ENCODE measurements at regions not wholly inside any gene's neighbourhood (a gene's known extent, or its start where the extent isn't known, plus 50 kb on each side); places are given as distances from the start of the nearest gene placed in this dataset.

GRCh38 chr17:65438173-65438572 is 123.3 kb downstream of the AXIN2 start:
- Histone ChIP-seq H3K23ac (ENCODE audit: low read depth, low read length) (no peak overlapping the region), H2BK120ac (ENCODE audit: low read depth, low read length) (no peak overlapping the region), H3K4me2 (ENCODE audit: low read depth, low read length) (no peak overlapping the region), H2AK9ac (replicated peaks; ENCODE audit: low read depth, low read length, poor library complexity) (no peak overlapping the region), H4K91ac (ENCODE audit: insufficient read depth, low read depth, low read length) (no peak overlapping the region), H3K79me1 (ENCODE audit: low read depth in 1 of 2, low read length in 2 of 2) (no peaks in the 10 kb centered on the region), H3K14ac (replicated peaks; ENCODE audit: low read depth, low read length) (no peak overlapping the region), H3K36me3 (ENCODE audit: control insufficient read depth, insufficient read depth, low read length) (no peaks in the 10 kb centered on the region), H4K8ac (ENCODE audit: low read depth in 2 of 2, low read length in 2 of 2) (no peak overlapping the region), H3K18ac (ENCODE audit: low read depth, low read length) (no peak overlapping the region), H3K9me3 (ENCODE audit: control insufficient read depth, insufficient read depth, low read length) (no peaks in the 10 kb centered on the region), H4K20me1 (ENCODE audit: insufficient read depth, low read length) (no peaks in the 10 kb centered on the region), H3K27me3 (ENCODE audit: control insufficient read depth, insufficient read depth, low read length) (peaks cover 15% of the 10 kb centered on the region), H3K27ac (ENCODE audit: insufficient read depth, low read length) (no peak overlapping the region), H2AFZ (replicated peaks; ENCODE audit: low read length, poor library complexity) (peak overlapping the region; percentile 56), H2BK20ac (ENCODE audit: low read depth, low read length) (no peak overlapping the region), H3K4me1 (ENCODE audit: control insufficient read depth, insufficient read depth, low read length) (no peaks in the 10 kb centered on the region), H3K4me3 (ENCODE audit: insufficient read depth, low read depth, low read length) (no peak overlapping the region), H3K9me1 (ENCODE audit: insufficient read depth, low read length) (no peaks in the 10 kb centered on the region), H2BK15ac (ENCODE audit: low read depth, low read length) (no peak overlapping the region), H2BK5ac (ENCODE audit: low read depth, low read length, poor library complexity, severe bottlenecking) (no peak overlapping the region), H4K5ac (ENCODE audit: low read depth, low read length) (no peak overlapping the region), H3K9ac (ENCODE audit: low read depth, low read length) (no peak overlapping the region), H3K56ac (ENCODE audit: extremely low read depth, insufficient read depth, low read length) (no peak overlapping the region), H3K4ac (ENCODE audit: low read depth, low read length) (no peak overlapping the region), H2AK5ac (ENCODE audit: low read depth, low read length) (no peak overlapping the region)
- in situ Hi-C loops (cut with MboI; ENCODE audit: low sequenced_read_pairs) (no loop called here), dilution Hi-C loops (cut with HindIII; ENCODE audit: low sequenced_read_pairs, unreplicated experiment) (no loop called here), intact Hi-C loops (cut with micrococcal nuclease) (no loop called here)
- no peak for DNase-seq
- no peak for TF ChIP-seq USF2 (IDR thresholded peaks at IDR 0.05; ENCODE audit: low read depth, low read length)
- no peak for TF ChIP-seq RFX5 (IDR thresholded peaks at IDR 0.05; ENCODE audit: low read depth, low read length)
- TF ChIP-seq MXI1 (IDR thresholded peaks at IDR 0.05; ENCODE audit: borderline replicate concordance, low read depth, low read length) = no peak
- no peak for TF ChIP-seq MAFK (IDR thresholded peaks at IDR 0.05; ENCODE audit: low read depth, low read length)
- no peak for TF ChIP-seq CTCF (conservative IDR thresholded peaks at IDR 0.05; ENCODE audit: low read depth, low read length)
- no peak for TF ChIP-seq CEBPB (IDR thresholded peaks at IDR 0.05; ENCODE audit: low read depth, low read length)
- TF ChIP-seq CHD1 (IDR thresholded peaks at IDR 0.05; ENCODE audit: low read depth, low read length) = no peak
- TF ChIP-seq BHLHE40 (IDR thresholded peaks at IDR 0.05; ENCODE audit: low read depth, low read length) = no peak
- TF ChIP-seq MAZ (IDR thresholded peaks at IDR 0.05; ENCODE audit: borderline replicate concordance, low read depth, low read length) = no peak
- TF ChIP-seq RAD21 (IDR thresholded peaks at IDR 0.05; ENCODE audit: low read length) = no peak
- no peak for TF ChIP-seq SMC3 (IDR thresholded peaks at IDR 0.05; ENCODE audit: low read depth, low read length)
- no peak for TF ChIP-seq ELK1 (IDR thresholded peaks at IDR 0.05; ENCODE audit: borderline replicate concordance, low read depth, low read length)
- no peak for TF ChIP-seq NFE2L2 (IDR thresholded peaks at IDR 0.05; ENCODE audit: low read depth, low read length)
- no peak for TF ChIP-seq POLR2A (IDR thresholded peaks at IDR 0.05; ENCODE audit: low read depth, low read length)
- no peak for TF ChIP-seq RCOR1 (IDR thresholded peaks at IDR 0.05; ENCODE audit: insufficient replicate concordance, low read length)
- TF ChIP-seq FOS (IDR thresholded peaks at IDR 0.05; ENCODE audit: low read depth, low read length) = no peak
- WGBS, 2 experiments (ENCODE audit: extremely low coverage in 2 of 2, insufficient read length in 1 of 2) = 46% methylated on average over 5 of the region's 11 CpGs; no CpG with 5 or more reads in 1 of the 2 experiments
- BruUV-seq (replicated peaks) = no TSS peak
- POLR2A ChIA-PET (ENCODE audit: unreplicated experiment) = no interaction called here
- CTCF ChIA-PET = no interaction called here
- no peak for ATAC-seq (ENCODE audit: low read depth)

All from IMR-90 (cell line).